MM.1S (cell line): ENCODE measurements at regions not wholly inside any gene's neighbourhood (a gene's known extent, or its start where the extent isn't known, plus 50 kb on each side); places are given as distances from the start of the nearest gene placed in this dataset.

Experiments used
- DNase-seq: peaks from one replicate; pipeline ENCODE4 v3.0.0-alpha.2; 2015
- H2AFZ ChIP-seq: fragments of 300-600 bp; sonication (generic); 2 replicates; pipeline ENCODE4 v1.6.0; 2016; ENCODE audit warnings: antibody characterized with exemption, low read length
- H3F3A ChIP-seq: fragments of 300-600 bp; sonication (generic); 2 replicates; pipeline ENCODE4 v1.6.1; 2016; ENCODE audit warnings: mild to moderate bottlenecking, antibody characterized with exemption, low read length, moderate library complexity, mixed read lengths; ENCODE audit not compliant: insufficient read depth
- H3K27ac ChIP-seq: fragments of 300-600 bp; sonication (generic); 2 replicates; pipeline ENCODE4 v1.5.1; 2016; ENCODE audit warnings: mild to moderate bottlenecking, low read length
- H3K27me3 ChIP-seq: fragments of 300-600 bp; sonication (generic); replicated peaks from 2 replicates; pipeline ENCODE4 v1.6.0; 2016; ENCODE audit warnings: low read length; ENCODE audit not compliant: insufficient read depth
- H3K36me3 ChIP-seq: fragments of 300-600 bp; sonication (generic); replicated peaks from 2 replicates; pipeline ENCODE4 v1.6.1; 2016; ENCODE audit warnings: mild to moderate bottlenecking, low read length, mixed read lengths; ENCODE audit not compliant: insufficient read depth
- H3K4me1 ChIP-seq: fragments of 300-600 bp; sonication (generic); 2 replicates; pipeline ENCODE4 v1.6.1; 2016; ENCODE audit warnings: low read length, mixed read lengths
- H3K4me2 ChIP-seq: fragments of 300-600 bp; sonication (generic); 2 replicates; pipeline ENCODE4 v1.6.0; 2016; ENCODE audit warnings: low read depth, low read length
- H3K4me3 ChIP-seq: fragments of 300-600 bp; sonication (generic); 2 replicates; pipeline ENCODE4 v1.5.1; 2016; ENCODE audit warnings: low read length, mixed read lengths
- H3K79me2 ChIP-seq: fragments of 300-600 bp; sonication (generic); 2 replicates; pipeline ENCODE4 v1.6.1; 2016; ENCODE audit warnings: mixed run types, low read length, mixed read lengths
- H3K9ac ChIP-seq: fragments of 300-600 bp; sonication (generic); 2 replicates; pipeline ENCODE4 v1.6.1; 2016; ENCODE audit warnings: low read length, mixed read lengths
- H3K9me2 ChIP-seq: fragments of 300-600 bp; sonication (generic); replicated peaks from 2 replicates; pipeline ENCODE4 v1.6.1; 2016; ENCODE audit warnings: mild to moderate bottlenecking, low read length, mixed read lengths; ENCODE audit not compliant: insufficient read depth
- H3K9me3 ChIP-seq: fragments of 300-600 bp; sonication (generic); replicated peaks from 2 replicates; pipeline ENCODE4 v1.6.1; 2016; ENCODE audit warnings: mild to moderate bottlenecking, low read length, mixed read lengths; ENCODE audit not compliant: insufficient read depth
- H4K20me1 ChIP-seq: fragments of 300-600 bp; sonication (generic); 2 replicates; pipeline ENCODE4 v1.6.1; 2016; ENCODE audit warnings: mild to moderate bottlenecking, low read length, moderate library complexity, mixed read lengths; ENCODE audit not compliant: insufficient read depth
- CTCF ChIP-seq: fragments of 300-600 bp; sonication (generic); IDR thresholded peaks from 2 replicates; pipeline ENCODE4 v1.5.1; 2016; ENCODE audit warnings: antibody characterized with exemption, low read length, mixed read lengths
- EZH2 ChIP-seq: fragments of 300-600 bp; sonication (generic); optimal IDR thresholded peaks from 2 replicates; pipeline ENCODE3; 2017; ENCODE audit warnings: low read depth, mild to moderate bottlenecking, antibody characterized with exemption, low read length, mixed read lengths
- EZH2phosphoT487 ChIP-seq: fragments of 300-600 bp; sonication (generic); IDR thresholded peaks from 2 replicates; pipeline ENCODE4 v1.6.1; 2018; ENCODE audit warnings: antibody characterized with exemption, low read length

DNA sequence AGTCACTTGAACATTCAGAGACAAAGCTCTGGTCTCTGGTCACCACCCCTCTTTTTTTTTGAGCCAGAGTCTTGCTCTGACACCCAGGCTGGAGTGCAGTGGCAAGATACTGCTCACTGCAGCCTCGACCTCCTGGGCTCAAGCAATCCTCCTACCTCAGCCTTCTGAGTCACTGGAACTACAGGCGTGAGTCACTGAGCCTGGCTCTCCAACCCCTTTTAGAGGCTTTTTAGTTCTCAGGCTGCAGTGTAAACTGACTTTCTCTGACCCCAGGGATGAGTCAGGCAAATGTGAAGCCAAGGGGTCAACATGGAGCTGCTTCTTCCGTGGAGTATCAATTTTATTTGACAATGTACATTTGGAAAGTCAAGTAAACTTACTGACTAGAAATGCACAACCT is 229.2 kb downstream of the PTTG2 start:
- Histone ChIP-seq H3K4me1 (no peaks in the 10 kb centered on the region), H3F3A (no peaks in the 10 kb centered on the region), H3K79me2 (no peaks in the 10 kb centered on the region), H4K20me1 (no peaks in the 10 kb centered on the region), H3K9ac (no peak overlapping the region), H3K9me2 (no peaks in the 10 kb centered on the region), H3K4me3 (no peak overlapping the region), H3K27me3 (no peaks in the 10 kb centered on the region), H3K27ac (no peak overlapping the region), H3K4me2 (no peak overlapping the region), H3K36me3 (no peaks in the 10 kb centered on the region), H3K9me3 (no peaks in the 10 kb centered on the region), H2AFZ (no peak overlapping the region)
- TF ChIP-seq EZH2 = no peak
- TF ChIP-seq CTCF = no peak
- TF ChIP-seq EZH2phosphoT487 = no peak
- no peak for DNase-seq

- DNase-seq = no peak
- Histone ChIP-seq H3K4me3 (no peak overlapping the region), H3K4me1 (no peaks in the 10 kb centered on the region), H3F3A (no peaks in the 10 kb centered on the region), H3K79me2 (no peaks in the 10 kb centered on the region), H3K9me3 (no peaks in the 10 kb centered on the region), H3K27me3 (no peaks in the 10 kb centered on the region), H3K4me2 (no peak overlapping the region), H3K27ac (no peak overlapping the region), H4K20me1 (no peaks in the 10 kb centered on the region), H3K9me2 (no peaks in the 10 kb centered on the region), H2AFZ (no peak overlapping the region), H3K36me3 (no peaks in the 10 kb centered on the region), H3K9ac (no peak overlapping the region)
- no peak for TF ChIP-seq EZH2phosphoT487
- TF ChIP-seq CTCF = no peak
- TF ChIP-seq EZH2 = no peak
Measured at GRCh38 chr4:38190717-38191178, 230.6 kb downstream of the PTTG2 start.

DNA sequence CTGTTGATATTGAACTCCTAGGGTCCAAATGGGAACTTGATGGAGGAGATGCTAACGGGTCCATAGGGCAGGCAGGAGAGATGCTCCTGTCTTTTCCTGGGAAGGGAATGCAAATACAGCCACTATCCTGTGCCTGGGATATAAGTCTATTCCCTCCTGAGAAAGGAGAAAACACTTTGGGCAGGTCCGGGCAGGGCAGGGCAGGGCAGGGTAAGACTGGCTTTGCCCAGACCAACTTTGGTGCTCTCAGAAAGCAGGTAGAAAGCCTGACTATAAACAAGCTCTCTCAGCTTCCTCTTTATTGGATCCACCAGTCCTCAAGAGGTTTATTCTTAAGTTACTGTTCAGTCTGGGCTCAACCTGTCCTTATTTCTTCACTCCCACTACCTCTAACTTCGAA is 232.3 kb downstream of the PTTG2 start:
- H4K20me1 ChIP-seq = no peaks in the 10 kb centered on the region
- DNase-seq = no peak
- H3K9me3 ChIP-seq = no peaks in the 10 kb centered on the region
- H2AFZ ChIP-seq = no peak overlapping the region
- H3K4me1 ChIP-seq = no peaks in the 10 kb centered on the region
- no peaks in the 10 kb centered on the region for H3K36me3 ChIP-seq
- no peaks in the 10 kb centered on the region for H3K79me2 ChIP-seq
- H3K4me3 ChIP-seq = no peak overlapping the region
- no peak overlapping the region for H3K9ac ChIP-seq
- no peaks in the 10 kb centered on the region for H3K9me2 ChIP-seq
- H3K4me2 ChIP-seq = no peak overlapping the region
- no peaks in the 10 kb centered on the region for H3K27me3 ChIP-seq
- no peak for TF ChIP-seq EZH2phosphoT487
- TF ChIP-seq CTCF = no peak
- TF ChIP-seq EZH2 = no peak
- no peaks in the 10 kb centered on the region for H3F3A ChIP-seq
- no peak overlapping the region for H3K27ac ChIP-seq
